IPS-15b (cell line): ENCODE measurements at regions not wholly inside any gene's neighbourhood (a gene's known extent, or its start where the extent isn't known, plus 50 kb on each side); places are given as distances from the start of the nearest gene placed in this dataset.

Experiments used
- H3K27me3 ChIP-seq: one replicate; pipeline ENCODE4 v1.6.1; 2013; ENCODE audit warnings: low read length; ENCODE audit not compliant: control insufficient read depth, insufficient read depth
- H3K36me3 ChIP-seq: one replicate; pipeline ENCODE4 v1.6.1; 2013; ENCODE audit warnings: low read length; ENCODE audit not compliant: control insufficient read depth, insufficient read depth
- H3K4me1 ChIP-seq: one replicate; pipeline ENCODE4 v1.6.1; 2013; ENCODE audit warnings: mild to moderate bottlenecking, low read length; ENCODE audit not compliant: control insufficient read depth, insufficient read depth
- H3K4me3 ChIP-seq: one replicate; pipeline ENCODE4 v1.5.1; 2013; ENCODE audit warnings: low read depth, low read length
- H3K9ac ChIP-seq: one replicate; pipeline ENCODE4 v1.6.1; 2013; ENCODE audit warnings: low read depth, mild to moderate bottlenecking, low read length
- H3K9me3 ChIP-seq: one replicate; pipeline ENCODE4 v1.6.1; 2013; ENCODE audit warnings: mild to moderate bottlenecking, low read length; ENCODE audit not compliant: control insufficient read depth, insufficient read depth

GRCh38 chr17:73867056-73867455 lies 222.8 kb upstream of the SDK2 start:
- no peak overlapping the region for H3K4me3 ChIP-seq
- H3K9ac ChIP-seq: no peak overlapping the region
- peaks cover 3% of the 10 kb centered on the region for H3K27me3 ChIP-seq
- H3K4me1 ChIP-seq: no peaks in the 10 kb centered on the region
- H3K9me3 ChIP-seq: no peaks in the 10 kb centered on the region
- H3K36me3 ChIP-seq: no peaks in the 10 kb centered on the region

DNA sequence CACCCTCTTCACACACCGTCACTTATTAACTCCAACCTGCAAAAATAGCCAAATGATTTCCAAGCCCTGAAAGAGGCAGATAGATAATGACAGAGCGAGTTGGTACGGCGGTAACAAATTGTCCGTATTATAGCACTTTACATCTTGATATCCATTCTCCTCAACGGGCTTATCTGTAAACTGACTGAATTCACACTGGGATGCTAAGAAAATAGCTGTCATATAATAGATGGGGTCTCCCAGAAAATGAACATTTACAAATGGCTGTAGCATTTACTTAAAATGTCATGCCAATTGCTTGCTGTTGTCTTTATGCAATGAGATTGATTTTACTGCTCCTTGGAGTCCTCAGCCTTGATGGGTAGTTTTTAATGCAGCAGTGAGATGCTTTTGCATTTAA lies 225.8 kb upstream of the SDK2 start:
- Histone ChIP-seq H3K36me3 (no peaks in the 10 kb centered on the region), H3K4me1 (no peaks in the 10 kb centered on the region), H3K9ac (no peak overlapping the region), H3K27me3 (peaks cover 3% of the 10 kb centered on the region), H3K9me3 (no peaks in the 10 kb centered on the region), H3K4me3 (no peak overlapping the region)

GRCh38 chr17:73870473-73870872 lies 226.2 kb upstream of the SDK2 start:
- no peaks in the 10 kb centered on the region for H3K36me3 ChIP-seq
- H3K27me3 ChIP-seq: peaks cover 3% of the 10 kb centered on the region
- H3K9me3 ChIP-seq: no peaks in the 10 kb centered on the region
- H3K4me1 ChIP-seq: no peaks in the 10 kb centered on the region
- no peak overlapping the region for H3K4me3 ChIP-seq
- H3K9ac ChIP-seq: no peak overlapping the region

DNA sequence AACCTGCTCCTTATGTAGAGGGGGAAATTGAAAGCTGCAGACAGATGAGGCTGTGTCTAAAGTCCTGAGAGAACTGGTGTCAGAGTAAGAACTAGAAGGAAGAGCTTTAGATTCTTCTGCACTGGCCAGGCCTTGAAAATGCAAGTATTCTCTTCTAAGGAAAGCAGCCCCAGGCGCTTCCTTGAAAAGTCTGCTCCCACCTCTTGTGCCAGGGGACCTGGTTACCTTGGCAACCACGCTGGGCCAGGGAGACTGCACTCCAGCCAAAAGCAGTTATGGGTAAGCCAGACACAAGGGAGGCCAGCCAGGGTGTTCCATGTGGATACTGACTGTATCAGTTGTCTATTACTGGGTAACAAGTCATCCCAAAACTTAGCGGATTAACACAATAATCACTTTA lies 228.6 kb upstream of the SDK2 start:
- H3K36me3 ChIP-seq: no peaks in the 10 kb centered on the region
- no peak overlapping the region for H3K4me3 ChIP-seq
- H3K9ac ChIP-seq: no peak overlapping the region
- H3K27me3 ChIP-seq: peaks cover 3% of the 10 kb centered on the region
- H3K4me1 ChIP-seq: no peaks in the 10 kb centered on the region
- H3K9me3 ChIP-seq: no peaks in the 10 kb centered on the region

DNA sequence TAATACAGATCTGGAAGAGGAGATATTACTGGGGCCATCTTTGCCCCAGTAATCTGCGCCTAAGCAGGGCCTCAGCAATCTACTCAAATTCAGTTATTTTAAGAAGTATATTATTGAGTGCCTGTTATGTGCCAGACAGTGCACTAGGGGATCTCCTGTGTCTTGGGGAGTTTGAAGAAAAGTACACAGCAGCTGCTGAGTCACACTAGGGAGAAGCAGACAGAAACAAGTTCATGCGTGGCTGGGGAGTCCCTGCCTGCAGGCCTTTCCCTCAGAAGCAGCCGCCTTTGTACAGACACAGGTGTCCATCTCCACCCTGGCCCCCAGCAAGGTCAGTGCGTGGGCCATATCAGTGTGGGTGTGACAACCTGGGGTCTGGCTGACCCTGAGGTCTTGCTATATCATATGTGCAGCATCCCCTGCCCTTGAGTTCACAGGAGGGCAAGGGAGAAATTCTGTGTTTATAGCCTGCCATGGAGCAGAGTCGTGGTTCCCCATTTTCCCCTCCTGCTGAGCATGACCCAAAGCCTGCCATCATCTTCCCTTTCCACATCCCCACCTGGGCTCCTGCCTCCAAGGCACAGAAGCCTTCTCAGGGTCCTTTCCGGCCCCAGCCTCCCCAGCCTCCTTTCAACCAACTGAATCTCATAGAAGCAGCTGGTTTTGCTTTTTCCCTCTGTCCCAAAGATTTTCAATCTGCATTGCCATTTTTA lies 229.9 kb upstream of the SDK2 start:
- Histone ChIP-seq H3K36me3 (no peaks in the 10 kb centered on the region), H3K4me3 (no peak overlapping the region), H3K27me3 (peaks cover 3% of the 10 kb centered on the region), H3K4me1 (no peaks in the 10 kb centered on the region), H3K9me3 (no peaks in the 10 kb centered on the region), H3K9ac (no peak overlapping the region)

GRCh38 chr17:73875346-73875745 lies 231.1 kb upstream of the SDK2 start:
- Histone ChIP-seq H3K27me3 (no peaks in the 10 kb centered on the region), H3K9me3 (no peaks in the 10 kb centered on the region), H3K9ac (no peak overlapping the region), H3K4me1 (no peaks in the 10 kb centered on the region), H3K36me3 (no peaks in the 10 kb centered on the region), H3K4me3 (no peak overlapping the region)

GRCh38 chr17:73877962-73878361 lies 233.7 kb upstream of the SDK2 start:
- no peaks in the 10 kb centered on the region for H3K9me3 ChIP-seq
- no peaks in the 10 kb centered on the region for H3K4me1 ChIP-seq
- no peak overlapping the region for H3K4me3 ChIP-seq
- H3K27me3 ChIP-seq: no peaks in the 10 kb centered on the region
- H3K36me3 ChIP-seq: no peaks in the 10 kb centered on the region
- H3K9ac ChIP-seq: no peak overlapping the region

DNA sequence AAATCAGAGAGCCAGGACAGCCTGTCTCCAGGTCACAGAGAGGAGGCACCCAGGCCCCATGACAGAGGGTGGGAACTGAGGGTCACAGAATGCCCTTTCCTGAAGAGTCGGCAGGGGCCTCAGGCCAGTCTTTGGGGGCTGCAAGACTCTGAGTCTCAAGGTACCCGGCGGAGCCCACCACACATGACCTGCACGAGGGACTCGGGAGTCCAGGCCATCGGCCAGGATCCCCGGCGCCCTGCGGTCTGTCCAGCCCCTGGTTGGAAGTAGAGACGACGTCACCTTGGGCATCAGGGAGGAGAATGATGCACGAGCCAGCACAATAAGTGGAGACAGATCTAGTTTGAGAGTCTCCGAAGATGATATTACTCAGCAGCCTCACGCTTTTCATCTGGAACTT lies 234.7 kb upstream of the SDK2 start:
- Histone ChIP-seq H3K4me1 (no peaks in the 10 kb centered on the region), H3K4me3 (no peak overlapping the region), H3K27me3 (no peaks in the 10 kb centered on the region), H3K9me3 (no peaks in the 10 kb centered on the region), H3K9ac (no peak overlapping the region), H3K36me3 (no peaks in the 10 kb centered on the region)

- Histone ChIP-seq H3K27me3 (no peaks in the 10 kb centered on the region), H3K9ac (no peak overlapping the region), H3K9me3 (no peaks in the 10 kb centered on the region), H3K4me3 (no peak overlapping the region), H3K36me3 (no peaks in the 10 kb centered on the region), H3K4me1 (no peaks in the 10 kb centered on the region)
Measured at GRCh38 chr17:73879987-73880386, 235.7 kb upstream of the SDK2 start.

DNA sequence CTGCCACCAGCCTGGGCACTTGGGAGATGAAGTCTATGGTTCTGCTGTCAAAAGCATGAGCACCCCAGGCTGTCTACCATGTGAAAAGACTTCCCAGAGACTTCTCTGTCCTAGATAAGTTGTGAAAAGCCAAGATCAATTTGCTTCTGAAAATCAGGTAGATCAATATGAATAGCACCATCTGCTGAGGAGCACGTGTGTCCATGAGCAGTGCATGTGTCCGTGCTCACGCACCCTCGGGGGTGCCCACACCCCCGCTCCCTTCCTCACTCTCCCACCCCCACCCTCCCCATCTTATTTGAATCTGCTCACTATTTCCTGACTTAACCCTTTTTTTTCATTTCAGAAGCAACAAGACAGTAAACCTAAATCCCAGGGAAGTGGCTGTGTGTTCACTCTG lies 238.3 kb upstream of the SDK2 start:
- Histone ChIP-seq H3K36me3 (no peaks in the 10 kb centered on the region), H3K4me3 (no peak overlapping the region), H3K9me3 (no peaks in the 10 kb centered on the region), H3K27me3 (no peaks in the 10 kb centered on the region), H3K9ac (no peak overlapping the region), H3K4me1 (no peaks in the 10 kb centered on the region)

DNA sequence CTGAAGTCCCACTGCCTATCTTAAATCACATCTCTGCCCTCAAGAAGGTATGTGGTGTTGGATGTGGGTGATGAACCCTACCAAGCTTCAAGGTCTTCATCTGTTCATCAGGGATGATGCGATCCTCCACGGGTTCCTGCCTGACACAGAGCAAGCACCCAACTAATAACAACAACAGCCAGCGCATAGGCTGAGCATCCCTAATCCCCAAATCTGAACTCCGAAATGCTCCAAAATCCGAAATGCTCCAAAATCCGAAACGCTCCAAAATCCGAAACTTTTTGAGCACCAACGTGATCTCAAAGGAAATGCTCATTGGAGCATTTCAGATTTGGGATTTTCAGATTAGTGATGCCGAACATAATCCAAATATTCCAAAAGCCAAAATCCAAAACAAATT lies 238.9 kb upstream of the SDK2 start:
- Histone ChIP-seq H3K27me3 (no peaks in the 10 kb centered on the region), H3K4me3 (no peak overlapping the region), H3K36me3 (no peaks in the 10 kb centered on the region), H3K9ac (no peak overlapping the region), H3K4me1 (no peaks in the 10 kb centered on the region), H3K9me3 (no peaks in the 10 kb centered on the region)

DNA sequence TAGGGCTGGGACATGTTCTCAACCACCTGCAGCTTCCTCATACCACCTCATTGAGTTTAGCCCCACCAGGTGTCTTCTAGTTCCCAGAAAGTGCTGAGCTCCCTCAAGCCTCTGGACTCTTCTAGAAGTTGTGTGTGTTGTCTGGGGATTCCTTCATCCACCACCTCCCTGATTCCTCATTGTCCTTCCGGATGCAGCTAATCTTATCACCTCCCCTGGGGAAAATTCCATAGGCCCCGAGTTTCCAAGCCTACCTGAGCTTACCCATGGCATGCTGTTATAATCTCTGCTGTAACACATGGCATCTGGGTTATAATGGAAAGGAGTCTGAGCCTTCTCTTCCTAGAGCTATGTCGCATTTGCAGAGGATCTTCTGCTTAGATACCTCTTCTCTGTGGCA lies 243.5 kb upstream of the SDK2 start:
- Histone ChIP-seq H3K4me1 (no peaks in the 10 kb centered on the region), H3K27me3 (peaks cover 2% of the 10 kb centered on the region), H3K36me3 (no peaks in the 10 kb centered on the region), H3K9ac (no peak overlapping the region), H3K4me3 (no peak overlapping the region), H3K9me3 (no peaks in the 10 kb centered on the region)
